GM18858 (cell line): ENCODE measurements at regions not wholly inside any gene's neighbourhood (a gene's known extent, or its start where the extent isn't known, plus 50 kb on each side); places are given as distances from the start of the nearest gene placed in this dataset.

Source experiments
- ATAC-seq: cut with Tn5 transposase; IDR thresholded peaks from one replicate; pipeline ENCODE4 v1.9.1; 2021; ENCODE audit not compliant: unreplicated experiment

GRCh38 chr3:113094337-113095221, 103.8 kb downstream of the GTPBP8 start:
- no peak for ATAC-seq

- no peak for ATAC-seq
These were observed 105.6 kb downstream of the GTPBP8 start for GRCh38 chr3:113096188-113096892.

- ATAC-seq = no peak
These were observed 107.2 kb downstream of the GTPBP8 start for GRCh38 chr3:113097960-113098447.

GRCh38 chr3:113100063-113100462, 109.3 kb downstream of the GTPBP8 start:
- ATAC-seq = no peak

- no peak for ATAC-seq
These were observed 107.8 kb upstream of the BOC start for GRCh38 chr3:113103588-113103987.

- ATAC-seq = no peak
These were observed 106.8 kb upstream of the BOC start for GRCh38 chr3:113104357-113105092.

GRCh38 chr3:113105093-113105449, 106.3 kb upstream of the BOC start:
- no peak for ATAC-seq

- no peak for ATAC-seq
These were observed 105.2 kb upstream of the BOC start for GRCh38 chr3:113105966-113106660.

GRCh38 chr3:113110267-113110666, 101.1 kb upstream of the BOC start:
- no peak for ATAC-seq

- ATAC-seq = no peak
These were observed 100.2 kb upstream of the BOC start for GRCh38 chr3:113111011-113111707.

GRCh38 chr3:113113361-113113760, 98.0 kb upstream of the BOC start:
- no peak for ATAC-seq

GRCh38 chr3:113117511-113118234, 93.7 kb upstream of the BOC start:
- ATAC-seq = no peak

- no peak for ATAC-seq
These were observed 93.0 kb upstream of the BOC start for GRCh38 chr3:113118336-113118735.

- no peak for ATAC-seq
These were observed 87.0 kb upstream of the BOC start for GRCh38 chr3:113124256-113124830.

- ATAC-seq = no peak
These were observed 85.4 kb upstream of the BOC start for GRCh38 chr3:113125951-113126350.

GRCh38 chr3:113128386-113129015, 82.9 kb upstream of the BOC start:
- no peak for ATAC-seq

- no peak for ATAC-seq
These were observed 82.2 kb upstream of the BOC start for GRCh38 chr3:113129168-113129567.

- ATAC-seq = no peak
These were observed 78.8 kb upstream of the BOC start for GRCh38 chr3:113132571-113132996.

- no peak for ATAC-seq
These were observed 78.2 kb upstream of the BOC start for GRCh38 chr3:113133140-113133539.
